KOPT-K1 (cell line): ENCODE measurements at regions not wholly inside any gene's neighbourhood (a gene's known extent, or its start where the extent isn't known, plus 50 kb on each side); places are given as distances from the start of the nearest gene placed in this dataset.

Experiments used
- H3K27ac ChIP-seq: fragments of 200-600 bp; sonication (generic); 2 replicates; pipeline ENCODE4 v1.5.1; 2016; ENCODE audit warnings: antibody characterized with exemption, mild to moderate bottlenecking, low read depth, low read length; ENCODE audit not compliant: poor library complexity, severe bottlenecking
- H3K36me3 ChIP-seq: fragments of 200-600 bp; sonication (generic); 2 replicates; pipeline ENCODE4 v1.5.1; 2017; ENCODE audit warnings: antibody characterized with exemption, mild to moderate bottlenecking, low read length, moderate library complexity; ENCODE audit not compliant: insufficient read depth
- H3K9me3 ChIP-seq: fragments of 200-600 bp; sonication (generic); 2 replicates; pipeline ENCODE4 v1.5.1; 2017; ENCODE audit warnings: antibody characterized with exemption, low read length, mild to moderate bottlenecking; ENCODE audit not compliant: insufficient read depth, poor library complexity, severe bottlenecking

- Histone ChIP-seq H3K9me3 (no peaks in the 10 kb centered on the region), H3K36me3 (no peaks in the 10 kb centered on the region), H3K27ac (no peak overlapping the region)
Measured at GRCh38 chr4:179398414-179398813, 1956.2 kb upstream of the AGA start.

GRCh38 chr4:179399054-179399782 lies 1957.0 kb upstream of the AGA start:
- Histone ChIP-seq H3K27ac (no peak overlapping the region), H3K9me3 (no peaks in the 10 kb centered on the region), H3K36me3 (no peaks in the 10 kb centered on the region)

GRCh38 chr4:179415037-179415846 lies 1973.0 kb upstream of the AGA start:
- Histone ChIP-seq H3K9me3 (no peaks in the 10 kb centered on the region), H3K27ac (no peak overlapping the region), H3K36me3 (no peaks in the 10 kb centered on the region)

GRCh38 chr4:179415847-179416223 lies 1973.6 kb upstream of the AGA start:
- Histone ChIP-seq H3K36me3 (no peaks in the 10 kb centered on the region), H3K9me3 (no peaks in the 10 kb centered on the region), H3K27ac (no peak overlapping the region)

GRCh38 chr4:179417357-179417756 lies 1975.1 kb upstream of the AGA start:
- no peak overlapping the region for H3K27ac ChIP-seq
- H3K9me3 ChIP-seq = no peaks in the 10 kb centered on the region
- no peaks in the 10 kb centered on the region for H3K36me3 ChIP-seq

- Histone ChIP-seq H3K36me3 (no peaks in the 10 kb centered on the region), H3K27ac (no peak overlapping the region), H3K9me3 (no peaks in the 10 kb centered on the region)
Measured at GRCh38 chr4:179437962-179438361, 1995.7 kb upstream of the AGA start.

GRCh38 chr4:179441596-179441995 lies 1999.4 kb upstream of the AGA start:
- no peak overlapping the region for H3K27ac ChIP-seq
- H3K36me3 ChIP-seq = no peaks in the 10 kb centered on the region
- H3K9me3 ChIP-seq = no peaks in the 10 kb centered on the region

- H3K27ac ChIP-seq = no peak overlapping the region
- H3K36me3 ChIP-seq = no peaks in the 10 kb centered on the region
- H3K9me3 ChIP-seq = no peaks in the 10 kb centered on the region
Measured at GRCh38 chr4:179447308-179447707, 2005.1 kb upstream of the AGA start.

GRCh38 chr4:179465131-179465797 lies 2023.0 kb upstream of the AGA start:
- Histone ChIP-seq H3K27ac (no peak overlapping the region), H3K36me3 (no peaks in the 10 kb centered on the region), H3K9me3 (no peaks in the 10 kb centered on the region)

GRCh38 chr4:179467878-179468277 lies 2025.6 kb upstream of the AGA start:
- Histone ChIP-seq H3K9me3 (no peaks in the 10 kb centered on the region), H3K36me3 (no peaks in the 10 kb centered on the region), H3K27ac (no peak overlapping the region)

GRCh38 chr4:179472164-179472563 lies 2029.9 kb upstream of the AGA start:
- Histone ChIP-seq H3K9me3 (no peaks in the 10 kb centered on the region), H3K27ac (no peak overlapping the region), H3K36me3 (no peaks in the 10 kb centered on the region)

- no peaks in the 10 kb centered on the region for H3K36me3 ChIP-seq
- no peak overlapping the region for H3K27ac ChIP-seq
- H3K9me3 ChIP-seq = no peaks in the 10 kb centered on the region
Measured at GRCh38 chr4:179478608-179479007, 2036.4 kb upstream of the AGA start.

GRCh38 chr4:179485781-179486180 lies 2043.5 kb upstream of the AGA start:
- Histone ChIP-seq H3K36me3 (no peaks in the 10 kb centered on the region), H3K9me3 (no peaks in the 10 kb centered on the region), H3K27ac (no peak overlapping the region)

- Histone ChIP-seq H3K36me3 (no peaks in the 10 kb centered on the region), H3K9me3 (no peaks in the 10 kb centered on the region)
Measured at GRCh38 chr4:179486570-179487335, 2044.5 kb upstream of the AGA start.

More at GRCh38 chr4:179486570-179487335, 2044.5 kb upstream of the AGA start:
- H3K27ac ChIP-seq = no peak overlapping the region
